Suprapubic skin (tissue), 4 donors: ENCODE measurements at regions not wholly inside any gene's neighbourhood (a gene's known extent, or its start where the extent isn't known, plus 50 kb on each side); places are given as distances from the start of the nearest gene placed in this dataset.

Source experiments
- EP300 ChIP-seq: sonication (generic); formaldehyde crosslinking; IDR thresholded peaks from one replicate; pipeline ENCODE4 v1.6.1; 2017; ENCODE audit warnings: antibody characterized with exemption
- POLR2A ChIP-seq, 2 donors: fragments of 450-650 bp; IDR thresholded peaks; one replicate each; pipeline ENCODE4 v1.6.1; 2017; ENCODE audit warnings: antibody characterized with exemption in 2 of 2, mild to moderate bottlenecking in 2 of 2, moderate library complexity in 2 of 2
- POLR2AphosphoS5 ChIP-seq, 3 donors: sonication (generic); formaldehyde crosslinking; IDR thresholded peaks; one replicate each; pipeline ENCODE4 v1.6.1; 2017; ENCODE audit warnings: antibody characterized with exemption in 3 of 3
- TF ChIP-seq, protein P1 (sequence below), 2 donors: fragments of 200-600 bp in 1 of 2; fragments of 450-650 bp in 1 of 2; sonication (generic) in 1 of 2; IDR thresholded peaks; one replicate each; pipeline ENCODE4 v1.5.1; 2016 to 2019; ENCODE audit warnings: antibody characterized with exemption in 2 of 2, mild to moderate bottlenecking in 1 of 2, moderate library complexity in 1 of 2

DNA sequence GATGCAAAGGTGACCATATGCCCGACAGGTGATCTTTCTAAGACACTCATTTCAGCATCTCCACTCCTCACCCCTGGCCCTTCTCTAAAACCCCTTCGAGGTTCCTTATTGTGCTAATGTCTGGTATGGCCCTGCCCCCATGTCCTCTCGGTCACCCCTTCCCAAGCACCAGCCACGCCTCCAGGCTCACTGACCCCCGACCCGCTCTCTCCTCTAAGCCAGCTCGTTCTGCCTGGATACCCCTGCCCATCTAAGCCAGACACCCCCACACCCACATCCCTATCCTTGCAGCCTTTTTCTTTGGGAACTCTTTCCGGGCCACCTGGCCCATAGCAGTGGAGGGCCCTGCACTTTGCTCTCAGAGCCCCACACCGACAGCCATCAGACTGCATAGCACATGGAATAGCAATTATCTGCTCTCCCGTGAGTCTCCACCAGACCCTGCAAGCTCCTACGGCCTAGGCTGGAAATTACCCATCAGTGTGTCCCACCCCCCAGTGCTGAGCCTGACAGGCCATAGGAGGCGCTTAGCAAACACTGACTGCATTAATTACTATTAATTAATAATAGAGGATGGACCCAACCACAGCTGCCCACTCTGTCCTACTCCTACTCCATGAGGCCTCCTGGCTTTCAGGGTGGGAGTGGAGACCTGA lies 176.7 kb downstream of the TMEM132E start:
- TF ChIP-seq POLR2A (IDR thresholded peaks at IDR 0.05) = no peak
- TF ChIP-seq, protein P1, sequence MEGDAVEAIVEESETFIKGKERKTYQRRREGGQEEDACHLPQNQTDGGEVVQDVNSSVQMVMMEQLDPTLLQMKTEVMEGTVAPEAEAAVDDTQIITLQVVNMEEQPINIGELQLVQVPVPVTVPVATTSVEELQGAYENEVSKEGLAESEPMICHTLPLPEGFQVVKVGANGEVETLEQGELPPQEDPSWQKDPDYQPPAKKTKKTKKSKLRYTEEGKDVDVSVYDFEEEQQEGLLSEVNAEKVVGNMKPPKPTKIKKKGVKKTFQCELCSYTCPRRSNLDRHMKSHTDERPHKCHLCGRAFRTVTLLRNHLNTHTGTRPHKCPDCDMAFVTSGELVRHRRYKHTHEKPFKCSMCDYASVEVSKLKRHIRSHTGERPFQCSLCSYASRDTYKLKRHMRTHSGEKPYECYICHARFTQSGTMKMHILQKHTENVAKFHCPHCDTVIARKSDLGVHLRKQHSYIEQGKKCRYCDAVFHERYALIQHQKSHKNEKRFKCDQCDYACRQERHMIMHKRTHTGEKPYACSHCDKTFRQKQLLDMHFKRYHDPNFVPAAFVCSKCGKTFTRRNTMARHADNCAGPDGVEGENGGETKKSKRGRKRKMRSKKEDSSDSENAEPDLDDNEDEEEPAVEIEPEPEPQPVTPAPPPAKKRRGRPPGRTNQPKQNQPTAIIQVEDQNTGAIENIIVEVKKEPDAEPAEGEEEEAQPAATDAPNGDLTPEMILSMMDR (IDR thresholded peaks at IDR 0.05) = no peak
- TF ChIP-seq POLR2AphosphoS5 (IDR thresholded peaks at IDR 0.05) = no peak
- no peak for TF ChIP-seq EP300
